ENCODE measurements at regions not wholly inside any gene's neighbourhood (a gene's known extent, or its start where the extent isn't known, plus 50 kb on each side); places are given as distances from the start of the nearest gene placed in this dataset.

GRCh38 chr1:163773396-163773795 lies 451.6 kb downstream of the NUF2 start:
- Histone ChIP-seq H3K27ac (no peak overlapping the region), H3K27me3 (no peaks in the 10 kb centered on the region), H3K36me3 (no peaks in the 10 kb centered on the region), H3K4me1 (no peaks in the 10 kb centered on the region), H3K4me3 (no peak overlapping the region), H3K9me3 (no peaks in the 10 kb centered on the region)
- no peak for TF ChIP-seq POLR2A (IDR thresholded peaks at IDR 0.05)
- intact Hi-C loops (cut with DNase I; ENCODE audit: low total_unique reads) (no loop called here), in situ Hi-C loops (cut with MboI; ENCODE audit: low sequenced_read_pairs in 4 of 4) (no loop called here)
- no peak for ATAC-seq
- DNase-seq, result no peak

- no peak overlapping the region for H3K4me3 ChIP-seq
- in situ Hi-C loops (cut with MboI; ENCODE audit: low sequenced_read_pairs in 4 of 4) (no loop called here), intact Hi-C loops (cut with DNase I; ENCODE audit: low total_unique reads) (no loop called here)
- ATAC-seq, result no peak
- H3K4me1 ChIP-seq, result no peaks in the 10 kb centered on the region
- TF ChIP-seq CTCF (IDR thresholded peaks at IDR 0.05 in 4 of 5, conservative IDR thresholded peaks at IDR 0.05 in 1 of 5) (no peak), POLR2A (IDR thresholded peaks at IDR 0.05) (no peak)
- H3K27me3 ChIP-seq, result no peaks in the 10 kb centered on the region
- H3K9me3 ChIP-seq, result no peaks in the 10 kb centered on the region
- no peak overlapping the region for H3K27ac ChIP-seq
- H3K36me3 ChIP-seq, result no peaks in the 10 kb centered on the region
- DNase-seq, result no peak
These were observed 452.7 kb downstream of the NUF2 start for GRCh38 chr1:163774401-163774945.

GRCh38 chr1:163774978-163775620 lies 453.3 kb downstream of the NUF2 start:
- ATAC-seq (no peak), DNase-seq (no peak)
- no peaks in the 10 kb centered on the region for H3K4me1 ChIP-seq
- TF ChIP-seq POLR2A (IDR thresholded peaks at IDR 0.05) (no peak), CTCF (IDR thresholded peaks at IDR 0.05 in 4 of 5, conservative IDR thresholded peaks at IDR 0.05 in 1 of 5) (no peak)
- in situ Hi-C loops (cut with MboI; ENCODE audit: low sequenced_read_pairs in 4 of 4), result no loop called here
- no peak overlapping the region for H3K4me3 ChIP-seq
- intact Hi-C loops (cut with DNase I; ENCODE audit: low total_unique reads), result no loop called here
- no peak overlapping the region for H3K27ac ChIP-seq
- H3K27me3 ChIP-seq, result no peaks in the 10 kb centered on the region
- H3K36me3 ChIP-seq, result no peaks in the 10 kb centered on the region
- no peaks in the 10 kb centered on the region for H3K9me3 ChIP-seq

- no peak for TF ChIP-seq CTCF (IDR thresholded peaks at IDR 0.05 in 4 of 5, conservative IDR thresholded peaks at IDR 0.05 in 1 of 5)
- Histone ChIP-seq H3K4me3 (no peak overlapping the region), H3K4me1 (no peaks in the 10 kb centered on the region), H3K36me3 (no peaks in the 10 kb centered on the region), H3K9me3 (peaks cover 0 to 7% (median 2%) of the 10 kb centered on the region in 3 donors), H3K27me3 (no peaks in the 10 kb centered on the region), H3K27ac (no peak overlapping the region)
- DNase-seq, result no peak
- intact Hi-C loops (cut with DNase I; ENCODE audit: low total_unique reads), result no loop called here
- ATAC-seq, result no peak
- in situ Hi-C loops (cut with MboI; ENCODE audit: low sequenced_read_pairs in 4 of 4), result no loop called here
These were observed 455.5 kb downstream of the NUF2 start for GRCh38 chr1:163777205-163777604.

GRCh38 chr1:163781146-163781545 lies 459.4 kb downstream of the NUF2 start:
- H3K27ac ChIP-seq, result no peak overlapping the region
- intact Hi-C loops (cut with DNase I; ENCODE audit: low total_unique reads) (no loop called here), in situ Hi-C loops (cut with MboI; ENCODE audit: low sequenced_read_pairs in 4 of 4) (no loop called here)
- TF ChIP-seq CTCF (IDR thresholded peaks at IDR 0.05 in 4 of 5, conservative IDR thresholded peaks at IDR 0.05 in 1 of 5), result no peak
- TF ChIP-seq POLR2A (IDR thresholded peaks at IDR 0.05), result no peak
- ATAC-seq (no peak), DNase-seq (no peak)
- H3K9me3 ChIP-seq, result peaks cover 0 to 7% (median 2%) of the 10 kb centered on the region in 3 donors
- H3K27me3 ChIP-seq, result no peaks in the 10 kb centered on the region
- no peak overlapping the region for H3K4me3 ChIP-seq
- no peaks in the 10 kb centered on the region for H3K36me3 ChIP-seq
- no peaks in the 10 kb centered on the region for H3K4me1 ChIP-seq

Data from gastrocnemius medialis (tissue), 4 donors.